ENCODE measurements at regions not wholly inside any gene's neighbourhood (a gene's known extent, or its start where the extent isn't known, plus 50 kb on each side); places are given as distances from the start of the nearest gene placed in this dataset.

DNA sequence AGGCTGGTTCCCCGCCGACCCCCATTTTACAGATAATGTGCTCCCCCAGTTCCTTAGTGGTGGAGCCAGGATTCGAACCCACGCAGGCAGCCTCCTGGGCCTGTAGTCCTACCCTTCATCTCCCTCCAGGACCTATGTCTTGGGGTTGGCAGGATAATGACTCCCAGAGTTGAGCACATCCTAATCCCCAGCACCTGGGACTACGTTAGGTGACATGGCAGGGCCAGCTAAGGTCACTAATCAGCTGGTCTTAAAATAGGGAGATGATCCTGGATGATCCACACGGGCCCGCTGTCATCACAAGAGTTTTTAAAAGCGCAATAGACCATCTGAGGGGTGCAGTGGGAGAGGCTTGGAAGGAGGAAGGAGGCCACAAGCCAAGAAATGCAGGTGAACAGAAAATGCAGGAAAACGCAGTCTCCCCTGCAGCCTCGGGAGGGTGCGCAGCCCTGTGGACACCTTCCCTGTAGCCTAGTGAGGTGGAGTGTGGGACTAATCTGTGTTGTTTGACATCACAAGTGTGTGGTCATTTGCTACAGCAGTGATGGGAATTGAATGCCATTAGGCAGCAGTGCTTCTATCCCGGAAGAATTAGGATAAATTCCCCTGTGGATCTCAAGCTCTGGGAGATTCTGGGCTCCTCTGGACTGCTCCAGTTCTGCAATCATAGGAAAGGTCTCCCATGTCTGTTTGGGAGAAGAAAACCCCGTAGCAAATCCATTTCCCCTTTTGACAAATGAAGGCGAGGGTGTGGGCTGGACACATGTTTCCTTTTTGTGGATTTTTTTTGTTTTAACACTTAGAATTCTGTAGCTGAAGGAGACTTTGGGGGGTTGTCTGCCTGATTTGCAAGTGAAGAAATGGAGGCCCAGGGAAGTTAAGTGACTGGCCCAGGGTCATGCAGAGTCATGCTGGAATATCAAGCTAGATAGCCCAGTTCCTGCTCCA lies 297.7 kb downstream of the SEC14L1 start:
- Mint-ChIP-seq H3K36me3 (ENCODE audit: unreplicated experiment) (peaks cover 3% of the 10 kb centered on the region), H3K27me3 (ENCODE audit: unreplicated experiment) (no peaks in the 10 kb centered on the region), H3K9me3 (ENCODE audit: unreplicated experiment) (no peaks in the 10 kb centered on the region), H3K4me1 (ENCODE audit: unreplicated experiment) (peaks cover 95% of the 10 kb centered on the region), H3K4me3 (ENCODE audit: unreplicated experiment) (no peak overlapping the region), H3K27ac (ENCODE audit: unreplicated experiment) (peak overlapping the region; percentile 41)
- no peak for DNase-seq (ENCODE audit: extremely low spot score, unreplicated experiment)
- TF ChIP-seq, protein P1, sequence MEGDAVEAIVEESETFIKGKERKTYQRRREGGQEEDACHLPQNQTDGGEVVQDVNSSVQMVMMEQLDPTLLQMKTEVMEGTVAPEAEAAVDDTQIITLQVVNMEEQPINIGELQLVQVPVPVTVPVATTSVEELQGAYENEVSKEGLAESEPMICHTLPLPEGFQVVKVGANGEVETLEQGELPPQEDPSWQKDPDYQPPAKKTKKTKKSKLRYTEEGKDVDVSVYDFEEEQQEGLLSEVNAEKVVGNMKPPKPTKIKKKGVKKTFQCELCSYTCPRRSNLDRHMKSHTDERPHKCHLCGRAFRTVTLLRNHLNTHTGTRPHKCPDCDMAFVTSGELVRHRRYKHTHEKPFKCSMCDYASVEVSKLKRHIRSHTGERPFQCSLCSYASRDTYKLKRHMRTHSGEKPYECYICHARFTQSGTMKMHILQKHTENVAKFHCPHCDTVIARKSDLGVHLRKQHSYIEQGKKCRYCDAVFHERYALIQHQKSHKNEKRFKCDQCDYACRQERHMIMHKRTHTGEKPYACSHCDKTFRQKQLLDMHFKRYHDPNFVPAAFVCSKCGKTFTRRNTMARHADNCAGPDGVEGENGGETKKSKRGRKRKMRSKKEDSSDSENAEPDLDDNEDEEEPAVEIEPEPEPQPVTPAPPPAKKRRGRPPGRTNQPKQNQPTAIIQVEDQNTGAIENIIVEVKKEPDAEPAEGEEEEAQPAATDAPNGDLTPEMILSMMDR (IDR thresholded peaks at IDR 0.05): no peak

DNA sequence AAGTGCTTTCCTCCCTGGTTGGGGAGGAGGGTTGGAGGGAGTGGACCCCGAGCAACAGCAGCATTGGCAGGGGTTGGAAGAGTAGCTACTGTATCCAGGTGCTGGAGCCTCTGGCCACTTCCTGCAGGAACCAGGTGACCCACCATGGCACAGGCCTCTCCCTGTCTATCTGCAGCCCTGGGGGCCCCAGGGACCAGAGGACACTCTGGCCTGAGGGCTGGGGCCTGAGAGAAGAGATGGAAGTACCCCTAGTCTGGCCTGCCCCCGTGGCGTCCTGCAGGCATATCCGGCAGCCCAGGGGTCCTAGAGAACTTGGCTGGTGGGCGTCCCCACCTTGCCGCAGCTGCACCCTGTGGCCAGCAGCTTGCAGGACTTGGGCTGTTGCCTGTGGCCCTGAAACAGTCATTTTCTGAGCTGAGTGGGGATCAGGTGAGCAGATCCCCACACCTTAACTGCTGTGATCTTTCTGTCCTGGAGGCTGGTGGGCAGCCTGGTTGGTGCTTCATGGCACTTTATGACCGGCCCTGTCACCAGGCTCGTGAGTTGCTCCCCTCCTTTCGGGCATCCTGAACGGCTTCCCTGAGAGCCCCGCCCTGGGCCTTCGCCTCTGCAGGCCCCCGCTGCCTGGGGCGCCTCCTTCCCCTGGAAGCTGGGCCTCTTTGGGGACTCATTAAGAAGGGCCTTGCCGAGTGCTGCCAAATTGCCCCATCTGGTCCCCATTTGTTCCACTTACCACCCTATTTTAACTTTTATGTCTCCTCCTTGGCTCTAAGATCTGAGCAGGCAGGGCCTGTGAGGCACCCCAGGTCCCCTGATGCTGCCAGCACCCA lies 298.6 kb downstream of the SEC14L1 start:
- H3K27ac Mint-ChIP-seq (ENCODE audit: unreplicated experiment): peak overlapping the region; percentile 84

DNA sequence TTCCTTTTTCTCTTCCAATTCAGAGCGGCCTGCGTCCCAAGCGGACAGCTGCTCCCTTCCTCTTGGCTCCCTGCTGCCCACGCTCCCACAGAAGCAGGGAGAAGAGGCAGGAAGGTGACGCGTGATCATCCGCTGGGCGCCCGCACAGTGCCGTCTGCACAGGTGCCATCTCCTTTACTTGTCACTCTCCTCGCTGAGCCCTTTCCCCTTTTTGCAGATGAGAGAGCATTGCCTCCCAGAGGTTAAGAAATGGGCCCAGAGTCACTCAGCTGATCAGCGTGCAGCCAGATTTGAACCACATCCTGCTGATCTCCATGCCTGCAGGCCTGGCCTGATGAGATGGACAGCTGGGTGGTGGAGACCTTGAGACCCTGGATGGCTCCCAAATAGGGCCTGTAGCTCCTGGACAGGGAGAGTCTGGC lies 299.8 kb downstream of the SEC14L1 start:
- H3K4me3 Mint-ChIP-seq (ENCODE audit: unreplicated experiment): no peak overlapping the region
- DNase-seq (ENCODE audit: extremely low spot score, unreplicated experiment): no peak
- H3K9me3 Mint-ChIP-seq (ENCODE audit: unreplicated experiment): no peaks in the 10 kb centered on the region
- no peaks in the 10 kb centered on the region for H3K27me3 Mint-ChIP-seq (ENCODE audit: unreplicated experiment)
- H3K4me1 Mint-ChIP-seq (ENCODE audit: unreplicated experiment): peaks cover 96% of the 10 kb centered on the region
- H3K27ac Mint-ChIP-seq (ENCODE audit: unreplicated experiment): peak overlapping the region; percentile 84
- no peaks in the 10 kb centered on the region for H3K36me3 Mint-ChIP-seq (ENCODE audit: unreplicated experiment)
- TF ChIP-seq, protein P1 (IDR thresholded peaks at IDR 0.05): no peak

More for the DNA sequence above, 298.6 kb downstream of the SEC14L1 start:
- Mint-ChIP-seq H3K4me3 (ENCODE audit: unreplicated experiment) (no peak overlapping the region), H3K4me1 (ENCODE audit: unreplicated experiment) (peaks cover 96% of the 10 kb centered on the region), H3K36me3 (ENCODE audit: unreplicated experiment) (peaks cover 3% of the 10 kb centered on the region), H3K27me3 (ENCODE audit: unreplicated experiment) (no peaks in the 10 kb centered on the region), H3K9me3 (ENCODE audit: unreplicated experiment) (no peaks in the 10 kb centered on the region)
- no peak for DNase-seq (ENCODE audit: extremely low spot score, unreplicated experiment)
- TF ChIP-seq, protein P1 (IDR thresholded peaks at IDR 0.05): no peak

DNA sequence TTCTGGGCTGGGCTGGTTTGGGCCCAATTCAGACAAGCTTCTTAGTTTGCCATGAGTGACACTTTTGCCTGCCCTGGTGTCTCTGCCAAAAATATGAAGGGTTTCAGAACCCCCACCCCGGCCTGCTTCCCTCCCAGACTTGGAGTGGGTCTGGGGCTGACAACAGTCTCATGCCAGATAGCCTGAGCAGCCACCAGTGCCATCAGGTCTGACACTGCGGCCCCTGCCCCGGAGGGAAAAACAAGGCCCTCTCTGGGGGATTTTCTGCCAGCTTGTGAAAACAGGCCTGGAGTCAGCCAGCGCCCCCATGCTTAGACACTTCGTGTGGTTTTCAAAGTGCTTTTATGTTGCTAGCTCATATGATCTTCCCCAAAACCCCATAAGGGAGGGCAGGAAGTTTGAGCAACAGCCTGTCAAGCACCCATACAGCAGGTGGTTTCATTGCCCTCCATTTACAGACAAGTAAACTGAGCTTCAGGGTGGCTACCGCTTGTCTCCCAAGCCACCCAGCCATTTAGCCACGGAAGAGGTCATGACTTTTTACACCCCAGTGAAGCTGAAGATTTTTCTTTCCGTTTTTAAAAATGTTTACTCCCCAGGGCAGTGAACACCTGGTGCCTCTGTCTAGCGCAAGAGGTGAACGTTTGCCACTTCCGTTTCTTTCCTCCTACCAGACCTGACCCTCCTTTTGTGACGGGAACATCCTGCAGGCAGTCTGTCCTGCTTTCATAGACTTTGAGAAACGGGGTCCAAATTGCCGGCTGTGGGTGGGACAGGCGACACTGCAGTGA lies 300.6 kb downstream of the SEC14L1 start:
- no peaks in the 10 kb centered on the region for H3K36me3 Mint-ChIP-seq (ENCODE audit: unreplicated experiment)
- peak overlapping the region; percentile 51 for H3K4me3 Mint-ChIP-seq (ENCODE audit: unreplicated experiment)
- H3K4me1 Mint-ChIP-seq (ENCODE audit: unreplicated experiment): peaks cover 96% of the 10 kb centered on the region
- no peaks in the 10 kb centered on the region for H3K9me3 Mint-ChIP-seq (ENCODE audit: unreplicated experiment)
- no peaks in the 10 kb centered on the region for H3K27me3 Mint-ChIP-seq (ENCODE audit: unreplicated experiment)
- TF ChIP-seq, protein P1 (IDR thresholded peaks at IDR 0.05): no peak
- no peak for DNase-seq (ENCODE audit: extremely low spot score, unreplicated experiment)
- peak overlapping the region; percentile 84 for H3K27ac Mint-ChIP-seq (ENCODE audit: unreplicated experiment)

All from osteocyte (in vitro differentiated cells).